ENCODE measurements at regions not wholly inside any gene's neighbourhood (a gene's known extent, or its start where the extent isn't known, plus 50 kb on each side); places are given as distances from the start of the nearest gene placed in this dataset.
"Not testable (repeated sequence)": the region's sequence is repeated elsewhere in the genome, so short reads cannot be mapped to it uniquely, and the experiment has no call there.

DNA sequence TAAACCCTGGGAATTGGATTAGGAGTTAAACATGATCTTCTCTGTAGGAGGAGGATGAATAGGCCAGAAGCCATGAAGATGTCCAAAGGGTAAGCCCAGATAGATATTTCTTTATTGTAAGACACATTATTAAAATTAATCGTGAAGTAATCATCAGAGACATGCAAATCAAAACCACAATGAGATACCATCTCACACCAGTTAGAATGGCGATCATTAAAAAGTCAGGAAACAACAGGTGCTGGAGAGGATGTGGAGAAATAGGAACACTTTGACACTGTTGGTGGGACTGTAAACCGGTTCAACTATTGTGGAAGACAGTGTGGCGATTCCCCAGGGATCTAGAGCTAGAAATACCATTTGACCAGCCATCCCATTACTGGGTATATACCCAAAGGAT lies 741.2 kb upstream of the ZNF608 start:
- TF ChIP-seq, protein P1, sequence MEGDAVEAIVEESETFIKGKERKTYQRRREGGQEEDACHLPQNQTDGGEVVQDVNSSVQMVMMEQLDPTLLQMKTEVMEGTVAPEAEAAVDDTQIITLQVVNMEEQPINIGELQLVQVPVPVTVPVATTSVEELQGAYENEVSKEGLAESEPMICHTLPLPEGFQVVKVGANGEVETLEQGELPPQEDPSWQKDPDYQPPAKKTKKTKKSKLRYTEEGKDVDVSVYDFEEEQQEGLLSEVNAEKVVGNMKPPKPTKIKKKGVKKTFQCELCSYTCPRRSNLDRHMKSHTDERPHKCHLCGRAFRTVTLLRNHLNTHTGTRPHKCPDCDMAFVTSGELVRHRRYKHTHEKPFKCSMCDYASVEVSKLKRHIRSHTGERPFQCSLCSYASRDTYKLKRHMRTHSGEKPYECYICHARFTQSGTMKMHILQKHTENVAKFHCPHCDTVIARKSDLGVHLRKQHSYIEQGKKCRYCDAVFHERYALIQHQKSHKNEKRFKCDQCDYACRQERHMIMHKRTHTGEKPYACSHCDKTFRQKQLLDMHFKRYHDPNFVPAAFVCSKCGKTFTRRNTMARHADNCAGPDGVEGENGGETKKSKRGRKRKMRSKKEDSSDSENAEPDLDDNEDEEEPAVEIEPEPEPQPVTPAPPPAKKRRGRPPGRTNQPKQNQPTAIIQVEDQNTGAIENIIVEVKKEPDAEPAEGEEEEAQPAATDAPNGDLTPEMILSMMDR (conservative IDR thresholded peaks at IDR 0.05; ENCODE audit: low read length), result not testable (repeated sequence)
- TF ChIP-seq EZH2phosphoT487 (IDR thresholded peaks at IDR 0.05; ENCODE audit: borderline replicate concordance, low read depth, low read length), result not testable (repeated sequence)
